ENCODE measurements at regions not wholly inside any gene's neighbourhood (a gene's known extent, or its start where the extent isn't known, plus 50 kb on each side); places are given as distances from the start of the nearest gene placed in this dataset.

DNA sequence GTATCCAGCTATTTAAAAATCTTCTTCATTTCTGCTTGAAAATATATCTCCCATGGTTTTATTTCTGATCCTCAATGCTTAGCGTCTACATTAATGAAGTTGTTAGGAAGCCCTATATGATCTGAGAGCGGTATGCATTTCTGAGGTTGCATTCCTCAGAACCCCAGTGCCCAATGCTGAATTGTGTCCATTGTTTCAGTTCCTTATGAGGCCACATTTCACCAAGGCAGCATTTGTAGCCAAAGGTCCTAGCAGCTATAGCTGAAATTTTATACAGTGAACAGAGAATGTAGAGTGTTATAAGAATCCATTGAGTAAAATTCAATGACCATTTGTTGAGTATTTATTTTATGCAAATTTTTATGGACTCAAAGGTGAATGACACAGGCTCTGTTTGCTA is 209.5 kb downstream of the PCDH7 start:
- H3K4me3 ChIP-seq (ENCODE audit: low read depth, low read length) = no peak overlapping the region
- TF ChIP-seq, protein P1, sequence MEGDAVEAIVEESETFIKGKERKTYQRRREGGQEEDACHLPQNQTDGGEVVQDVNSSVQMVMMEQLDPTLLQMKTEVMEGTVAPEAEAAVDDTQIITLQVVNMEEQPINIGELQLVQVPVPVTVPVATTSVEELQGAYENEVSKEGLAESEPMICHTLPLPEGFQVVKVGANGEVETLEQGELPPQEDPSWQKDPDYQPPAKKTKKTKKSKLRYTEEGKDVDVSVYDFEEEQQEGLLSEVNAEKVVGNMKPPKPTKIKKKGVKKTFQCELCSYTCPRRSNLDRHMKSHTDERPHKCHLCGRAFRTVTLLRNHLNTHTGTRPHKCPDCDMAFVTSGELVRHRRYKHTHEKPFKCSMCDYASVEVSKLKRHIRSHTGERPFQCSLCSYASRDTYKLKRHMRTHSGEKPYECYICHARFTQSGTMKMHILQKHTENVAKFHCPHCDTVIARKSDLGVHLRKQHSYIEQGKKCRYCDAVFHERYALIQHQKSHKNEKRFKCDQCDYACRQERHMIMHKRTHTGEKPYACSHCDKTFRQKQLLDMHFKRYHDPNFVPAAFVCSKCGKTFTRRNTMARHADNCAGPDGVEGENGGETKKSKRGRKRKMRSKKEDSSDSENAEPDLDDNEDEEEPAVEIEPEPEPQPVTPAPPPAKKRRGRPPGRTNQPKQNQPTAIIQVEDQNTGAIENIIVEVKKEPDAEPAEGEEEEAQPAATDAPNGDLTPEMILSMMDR (IDR thresholded peaks at IDR 0.05; ENCODE audit: borderline replicate concordance, insufficient read depth, low read depth, low read length) = no peak

GRCh38 chr4:30930276-30930675 is 210.1 kb downstream of the PCDH7 start:
- TF ChIP-seq, protein P1 (IDR thresholded peaks at IDR 0.05; ENCODE audit: borderline replicate concordance, insufficient read depth, low read depth, low read length) = no peak
- no peak overlapping the region for H3K4me3 ChIP-seq (ENCODE audit: low read depth, low read length)

GRCh38 chr4:30932581-30932980 is 212.4 kb downstream of the PCDH7 start:
- TF ChIP-seq, protein P1 (IDR thresholded peaks at IDR 0.05; ENCODE audit: borderline replicate concordance, insufficient read depth, low read depth, low read length) = no peak
- H3K4me3 ChIP-seq (ENCODE audit: low read depth, low read length) = no peak overlapping the region

GRCh38 chr4:30939069-30939468 is 218.9 kb downstream of the PCDH7 start:
- H3K4me3 ChIP-seq (ENCODE audit: low read depth, low read length) = no peak overlapping the region
- TF ChIP-seq, protein P1 (IDR thresholded peaks at IDR 0.05; ENCODE audit: borderline replicate concordance, insufficient read depth, low read depth, low read length) = no peak

- H3K4me3 ChIP-seq (ENCODE audit: low read depth, low read length) = no peak overlapping the region
- TF ChIP-seq, protein P1 (IDR thresholded peaks at IDR 0.05; ENCODE audit: borderline replicate concordance, insufficient read depth, low read depth, low read length) = no peak
Measured at GRCh38 chr4:30939684-30940083, 219.5 kb downstream of the PCDH7 start.

DNA sequence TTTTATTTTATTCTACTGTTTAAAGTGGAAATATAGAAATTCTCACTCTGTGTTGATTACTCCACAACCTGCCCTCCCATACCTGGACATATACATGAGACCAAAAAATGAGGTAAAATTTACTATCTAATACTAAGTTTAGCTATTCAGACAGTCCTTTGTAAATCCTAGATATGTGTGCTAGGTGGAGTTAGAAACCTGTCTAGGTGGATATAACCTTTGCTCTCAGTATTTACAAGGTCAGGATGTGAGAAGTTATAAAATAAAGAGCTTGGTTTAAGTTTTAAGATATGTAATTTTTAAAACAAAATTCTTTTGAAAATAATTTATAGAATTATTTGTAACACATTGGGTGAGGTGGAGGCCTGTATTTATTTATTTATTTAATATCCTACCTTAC is 221.5 kb downstream of the PCDH7 start:
- TF ChIP-seq, protein P1 (IDR thresholded peaks at IDR 0.05; ENCODE audit: borderline replicate concordance, insufficient read depth, low read depth, low read length) = no peak
- no peak overlapping the region for H3K4me3 ChIP-seq (ENCODE audit: low read depth, low read length)

DNA sequence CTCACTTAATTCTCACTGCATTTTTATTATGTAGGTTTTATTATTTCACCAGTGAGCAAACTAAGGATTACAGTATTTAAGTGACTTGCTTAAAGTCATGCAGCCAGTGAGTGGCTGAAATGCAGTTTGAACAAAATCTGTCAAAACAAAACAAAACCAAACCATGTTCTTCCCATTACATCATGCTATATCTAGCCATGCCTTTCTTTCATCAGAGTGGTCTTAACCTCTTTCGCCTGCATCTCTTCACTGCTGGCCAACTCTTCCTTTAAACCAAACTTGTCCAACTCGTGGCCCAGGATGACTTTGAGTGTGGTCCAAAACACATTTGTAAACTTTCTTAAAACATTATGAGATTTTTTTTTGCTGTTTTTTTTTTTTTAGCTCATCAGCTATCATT is 223.2 kb downstream of the PCDH7 start:
- TF ChIP-seq, protein P1 (IDR thresholded peaks at IDR 0.05; ENCODE audit: borderline replicate concordance, insufficient read depth, low read depth, low read length) = no peak
- no peak overlapping the region for H3K4me3 ChIP-seq (ENCODE audit: low read depth, low read length)

Measured in GM12875 (cell line).